ENCODE measurements at regions not wholly inside any gene's neighbourhood (a gene's known extent, or its start where the extent isn't known, plus 50 kb on each side); places are given as distances from the start of the nearest gene placed in this dataset.

DNA sequence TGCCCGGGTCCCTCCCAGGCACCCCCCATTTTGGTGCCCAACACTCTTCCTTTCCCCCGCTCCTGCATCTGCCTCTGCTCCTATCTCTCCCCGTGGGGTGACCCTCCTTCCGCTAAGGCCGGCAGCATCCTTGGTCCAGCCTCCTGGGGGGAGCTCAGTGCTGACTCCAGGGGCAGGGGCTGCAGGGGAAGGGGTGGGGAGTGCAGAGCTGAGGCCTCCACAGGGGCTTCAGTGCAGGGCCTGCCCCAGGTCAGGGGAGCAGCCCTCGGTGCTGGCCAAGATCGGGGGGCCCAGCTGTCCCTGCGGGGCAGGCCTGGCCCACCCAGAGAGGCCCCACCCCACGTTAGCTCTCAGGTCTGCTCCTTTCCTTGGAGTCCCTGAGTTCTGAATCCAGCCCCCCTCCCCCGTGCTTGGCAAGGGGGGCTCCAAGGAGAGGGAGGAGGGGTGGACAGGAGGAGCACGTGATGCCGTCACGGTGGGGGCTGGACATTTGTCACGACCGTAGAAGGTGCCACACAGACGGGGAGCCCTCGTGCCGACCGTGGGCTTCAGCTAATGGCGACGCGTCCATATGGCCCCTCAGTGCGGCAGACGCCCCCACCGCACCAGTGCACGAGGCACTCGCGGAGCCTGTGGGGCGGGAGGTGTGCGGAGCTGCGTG is 63.5 kb upstream of the ADRA2C start:
- H2BK120ac ChIP-seq (ENCODE audit: insufficient read depth, low read length, poor library complexity): no peak overlapping the region
- WGBS (ENCODE audit: extremely low coverage, insufficient coverage, insufficient read length): no CpG with 5 or more reads among the region's 31 CpGs
- H3K27me3 ChIP-seq (ENCODE audit: insufficient read depth, low read length): no peaks in the 10 kb centered on the region
- no peaks in the 10 kb centered on the region for H3K9me3 ChIP-seq (ENCODE audit: insufficient read depth, low read depth, low read length)
- H3K23ac ChIP-seq (ENCODE audit: low read length): no peak overlapping the region
- no peak overlapping the region for H3K9ac ChIP-seq (ENCODE audit: low read length)
- H2BK12ac ChIP-seq (ENCODE audit: low read length): no peak overlapping the region
- no peaks in the 10 kb centered on the region for H3K79me2 ChIP-seq (ENCODE audit: control insufficient read depth, insufficient read depth, low read length, poor library complexity)
- H4K8ac ChIP-seq (ENCODE audit: low read depth, low read length): no peak overlapping the region
- no peak overlapping the region for H3K4me2 ChIP-seq (ENCODE audit: low read length)
- H3K4me1 ChIP-seq (ENCODE audit: control insufficient read depth in 1 of 2, insufficient read depth in 2 of 2, low read length in 2 of 2): no peaks in the 10 kb centered on the region
- H3K27ac ChIP-seq (ENCODE audit: low read depth, low read length): no peak overlapping the region
- H3K79me1 ChIP-seq (ENCODE audit: low read length): no peaks in the 10 kb centered on the region
- no peak overlapping the region for H2BK5ac ChIP-seq (ENCODE audit: low read depth, low read length, poor library complexity)
- H2AK5ac ChIP-seq (ENCODE audit: low read length): no peak overlapping the region
- no peak overlapping the region for H4K12ac ChIP-seq (ENCODE audit: low read depth, low read length)
- no peak overlapping the region for H3K18ac ChIP-seq (ENCODE audit: low read length)
- H3K14ac ChIP-seq (ENCODE audit: low read length): no peak overlapping the region
- H3K4ac ChIP-seq (ENCODE audit: low read depth, low read length): no peak overlapping the region
- DNase-seq: no peak
- H2AFZ ChIP-seq (ENCODE audit: insufficient read depth, low read length, poor library complexity): no peak overlapping the region
- no peak overlapping the region for H4K91ac ChIP-seq (ENCODE audit: low read depth, low read length)
- H3K36me3 ChIP-seq (ENCODE audit: control insufficient read depth in 1 of 2, insufficient read depth in 2 of 2, low read length in 2 of 2): no peaks in the 10 kb centered on the region
- H3K4me3 ChIP-seq (ENCODE audit: low read depth, low read length): no peak overlapping the region

DNA sequence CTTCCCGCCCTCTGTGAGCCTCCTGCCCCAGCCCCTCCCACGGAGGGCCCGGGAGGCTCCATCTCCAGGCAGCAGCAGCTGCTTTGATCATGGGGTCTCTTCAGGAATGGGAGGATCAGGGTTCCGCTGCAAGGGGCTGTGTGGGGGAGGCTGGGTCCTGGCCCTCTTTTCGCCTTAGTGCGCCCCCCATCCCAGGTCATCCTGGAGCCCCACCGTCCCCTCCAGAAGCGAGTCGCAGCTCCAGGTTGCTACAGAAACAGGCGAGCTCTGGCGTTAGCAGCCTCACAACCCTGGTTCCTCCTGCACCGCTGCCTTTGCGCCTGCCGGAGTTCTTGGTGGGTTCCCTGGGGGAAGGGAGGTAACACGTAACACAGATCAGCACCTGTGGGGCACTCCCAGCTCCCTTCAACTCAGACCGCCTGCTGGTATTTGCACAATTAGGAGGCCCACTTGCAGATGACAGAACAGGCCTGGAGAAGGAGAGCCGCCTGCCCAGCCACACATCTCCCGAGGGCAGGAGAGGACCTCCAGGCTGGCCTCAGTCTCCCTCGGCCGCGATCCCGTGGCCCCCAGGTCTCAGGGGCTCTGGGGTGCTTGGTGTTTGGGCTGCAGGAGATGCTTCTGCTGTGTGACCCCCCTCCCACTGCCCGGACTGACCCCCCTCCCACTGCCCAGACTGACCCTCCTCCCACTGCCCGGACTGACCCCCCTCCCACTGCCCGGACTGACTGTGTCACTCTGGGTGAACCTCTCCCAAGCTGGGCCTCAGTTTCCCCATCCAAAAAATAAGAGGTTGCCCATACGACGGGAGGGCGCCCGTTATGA is 64.2 kb upstream of the ADRA2C start:
- Histone ChIP-seq H3K4ac (ENCODE audit: low read depth, low read length) (no peak overlapping the region), H4K12ac (ENCODE audit: low read depth, low read length) (no peak overlapping the region), H2AFZ (ENCODE audit: insufficient read depth, low read length, poor library complexity) (no peak overlapping the region), H3K4me2 (ENCODE audit: low read length) (no peak overlapping the region), H3K9ac (ENCODE audit: low read length) (no peak overlapping the region), H3K79me1 (ENCODE audit: low read length) (no peaks in the 10 kb centered on the region), H3K4me3 (ENCODE audit: low read depth, low read length) (no peak overlapping the region), H3K18ac (ENCODE audit: low read length) (no peak overlapping the region), H2BK12ac (ENCODE audit: low read length) (no peak overlapping the region), H2BK120ac (ENCODE audit: insufficient read depth, low read length, poor library complexity) (no peak overlapping the region), H2BK5ac (ENCODE audit: low read depth, low read length, poor library complexity) (no peak overlapping the region), H3K79me2 (ENCODE audit: control insufficient read depth, insufficient read depth, low read length, poor library complexity) (no peaks in the 10 kb centered on the region), H3K27ac (ENCODE audit: low read depth, low read length) (no peak overlapping the region), H3K9me3 (ENCODE audit: insufficient read depth, low read depth, low read length) (peaks cover 2% of the 10 kb centered on the region), H4K91ac (ENCODE audit: low read depth, low read length) (no peak overlapping the region), H2AK5ac (ENCODE audit: low read length) (no peak overlapping the region), H4K8ac (ENCODE audit: low read depth, low read length) (no peak overlapping the region), H3K36me3 (ENCODE audit: control insufficient read depth in 1 of 2, insufficient read depth in 2 of 2, low read length in 2 of 2) (no peaks in the 10 kb centered on the region), H3K14ac (ENCODE audit: low read length) (no peak overlapping the region), H3K4me1 (ENCODE audit: control insufficient read depth in 1 of 2, insufficient read depth in 2 of 2, low read length in 2 of 2) (no peaks in the 10 kb centered on the region), H3K23ac (ENCODE audit: low read length) (no peak overlapping the region), H3K27me3 (ENCODE audit: insufficient read depth, low read length) (no peaks in the 10 kb centered on the region)
- no peak for DNase-seq
- no CpG with 5 or more reads among the region's 29 CpGs for WGBS (ENCODE audit: extremely low coverage, insufficient coverage, insufficient read length)

DNA sequence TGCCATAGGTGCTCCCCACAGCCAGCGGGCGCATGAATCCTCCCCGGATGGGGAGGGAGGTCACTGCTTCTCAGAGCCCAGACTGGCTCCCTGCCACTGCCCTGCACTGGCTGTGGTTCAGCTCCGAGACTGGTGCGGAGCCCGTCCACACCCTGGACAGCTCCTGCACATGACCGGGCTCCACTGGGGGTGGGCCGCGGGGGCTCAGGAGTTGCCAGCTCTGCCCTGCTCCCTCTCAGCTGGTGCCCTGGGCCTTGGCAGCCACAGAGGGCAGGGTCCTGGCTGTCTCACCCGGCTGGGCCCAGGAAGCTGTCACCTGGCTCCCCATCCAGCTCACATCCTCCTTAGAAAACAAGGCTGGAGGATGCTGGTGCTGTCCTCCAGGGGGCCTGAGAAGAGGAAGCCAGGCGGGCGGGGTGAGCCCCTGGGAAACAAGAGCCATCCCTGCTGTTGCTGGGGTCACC is 64.9 kb upstream of the ADRA2C start:
- H2BK12ac ChIP-seq (ENCODE audit: low read length): no peak overlapping the region
- H3K18ac ChIP-seq (ENCODE audit: low read length): no peak overlapping the region
- no peak overlapping the region for H2AK5ac ChIP-seq (ENCODE audit: low read length)
- WGBS (ENCODE audit: extremely low coverage, insufficient coverage, insufficient read length): no CpG with 5 or more reads among the region's 12 CpGs
- no peak overlapping the region for H3K27ac ChIP-seq (ENCODE audit: low read depth, low read length)
- no peak overlapping the region for H3K4me3 ChIP-seq (ENCODE audit: low read depth, low read length)
- no peak for DNase-seq
- no peak overlapping the region for H4K91ac ChIP-seq (ENCODE audit: low read depth, low read length)
- H3K9me3 ChIP-seq (ENCODE audit: insufficient read depth, low read depth, low read length): peaks cover 2% of the 10 kb centered on the region
- H4K12ac ChIP-seq (ENCODE audit: low read depth, low read length): no peak overlapping the region
- H3K4me1 ChIP-seq (ENCODE audit: control insufficient read depth in 1 of 2, insufficient read depth in 2 of 2, low read length in 2 of 2): no peaks in the 10 kb centered on the region
- no peak overlapping the region for H2BK5ac ChIP-seq (ENCODE audit: low read depth, low read length, poor library complexity)
- no peak overlapping the region for H4K8ac ChIP-seq (ENCODE audit: low read depth, low read length)
- no peak overlapping the region for H2BK120ac ChIP-seq (ENCODE audit: insufficient read depth, low read length, poor library complexity)
- H3K79me2 ChIP-seq (ENCODE audit: control insufficient read depth, insufficient read depth, low read length, poor library complexity): no peaks in the 10 kb centered on the region
- no peak overlapping the region for H3K9ac ChIP-seq (ENCODE audit: low read length)
- H3K27me3 ChIP-seq (ENCODE audit: insufficient read depth, low read length): no peaks in the 10 kb centered on the region
- H3K36me3 ChIP-seq (ENCODE audit: control insufficient read depth in 1 of 2, insufficient read depth in 2 of 2, low read length in 2 of 2): no peaks in the 10 kb centered on the region
- no peaks in the 10 kb centered on the region for H3K79me1 ChIP-seq (ENCODE audit: low read length)
- H3K14ac ChIP-seq (ENCODE audit: low read length): no peak overlapping the region
- H3K23ac ChIP-seq (ENCODE audit: low read length): no peak overlapping the region
- H2AFZ ChIP-seq (ENCODE audit: insufficient read depth, low read length, poor library complexity): no peak overlapping the region
- H3K4me2 ChIP-seq (ENCODE audit: low read length): no peak overlapping the region
- H3K4ac ChIP-seq (ENCODE audit: low read depth, low read length): no peak overlapping the region

DNA sequence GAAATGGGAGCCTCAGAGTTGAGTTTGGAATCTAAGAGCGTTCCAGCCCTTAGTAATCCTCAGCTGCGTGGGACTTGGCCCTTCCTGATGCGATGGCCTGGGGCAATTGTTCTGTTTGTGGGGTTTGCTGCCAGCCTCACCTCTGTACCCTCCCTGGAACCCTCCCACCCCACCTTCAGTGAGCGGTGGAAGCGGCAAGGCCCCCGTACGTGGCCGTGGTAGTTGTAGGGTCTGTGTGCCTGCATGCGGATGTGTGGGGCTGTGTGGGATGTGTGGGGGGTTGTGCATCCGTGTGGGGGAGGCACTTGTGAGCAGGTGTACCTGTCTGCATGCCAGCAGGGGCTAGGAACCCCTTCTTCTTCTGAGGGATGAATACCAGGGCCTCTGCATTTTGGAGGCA is 65.4 kb upstream of the ADRA2C start:
- Histone ChIP-seq H3K9ac (ENCODE audit: low read length) (no peak overlapping the region), H4K12ac (ENCODE audit: low read depth, low read length) (no peak overlapping the region), H2BK5ac (ENCODE audit: low read depth, low read length, poor library complexity) (no peak overlapping the region), H2AK5ac (ENCODE audit: low read length) (no peak overlapping the region), H3K27me3 (ENCODE audit: insufficient read depth, low read length) (no peaks in the 10 kb centered on the region), H2BK12ac (ENCODE audit: low read length) (no peak overlapping the region), H3K9me3 (ENCODE audit: insufficient read depth, low read depth, low read length) (peaks cover 4% of the 10 kb centered on the region), H4K8ac (ENCODE audit: low read depth, low read length) (no peak overlapping the region), H3K23ac (ENCODE audit: low read length) (no peak overlapping the region), H4K91ac (ENCODE audit: low read depth, low read length) (no peak overlapping the region), H3K14ac (ENCODE audit: low read length) (no peak overlapping the region), H2AFZ (ENCODE audit: insufficient read depth, low read length, poor library complexity) (no peak overlapping the region), H3K4me2 (ENCODE audit: low read length) (no peak overlapping the region), H3K4ac (ENCODE audit: low read depth, low read length) (no peak overlapping the region), H3K4me3 (ENCODE audit: low read depth, low read length) (no peak overlapping the region), H3K36me3 (ENCODE audit: control insufficient read depth in 1 of 2, insufficient read depth in 2 of 2, low read length in 2 of 2) (no peaks in the 10 kb centered on the region), H3K27ac (ENCODE audit: low read depth, low read length) (no peak overlapping the region), H3K4me1 (ENCODE audit: control insufficient read depth in 1 of 2, insufficient read depth in 2 of 2, low read length in 2 of 2) (no peaks in the 10 kb centered on the region), H3K18ac (ENCODE audit: low read length) (no peak overlapping the region), H2BK120ac (ENCODE audit: insufficient read depth, low read length, poor library complexity) (no peak overlapping the region), H3K79me1 (ENCODE audit: low read length) (no peaks in the 10 kb centered on the region), H3K79me2 (ENCODE audit: control insufficient read depth, insufficient read depth, low read length, poor library complexity) (no peaks in the 10 kb centered on the region)
- no CpG with 5 or more reads among the region's 10 CpGs for WGBS (ENCODE audit: extremely low coverage, insufficient coverage, insufficient read length)
- no peak for DNase-seq

Measured in trophoblast cell (in vitro differentiated cells and primary cell).